Erythroblast (primary cell): ENCODE measurements at regions not wholly inside any gene's neighbourhood (a gene's known extent, or its start where the extent isn't known, plus 50 kb on each side); places are given as distances from the start of the nearest gene placed in this dataset.

Experiments
- DNase-seq, 2 experiments: peaks; one replicate each; lab custom pipeline; 2025; lab: John Stamatoyannopoulos, UW
- GATA1 ChIP-seq: IDR thresholded peaks from 2 replicates; pipeline ENCODE4 v1.6.1; 2011; ENCODE audit warnings: low read depth, mild to moderate bottlenecking, control low read depth, low read length, moderate library complexity
- POLR2A ChIP-seq: IDR thresholded peaks from 2 replicates; pipeline ENCODE4 v1.6.1; 2011; ENCODE audit warnings: mild to moderate bottlenecking, low read length

GRCh38 chr16:62568926-62569325 lies 532.7 kb upstream of the CDH8 start:
- DNase-seq: no peak
- TF ChIP-seq POLR2A (no peak), GATA1 (no peak)

- DNase-seq: no peak
- TF ChIP-seq POLR2A (no peak), GATA1 (no peak)
Measured at GRCh38 chr16:62565706-62566105, 529.5 kb upstream of the CDH8 start.

- DNase-seq: no peak
- TF ChIP-seq POLR2A (no peak), GATA1 (no peak)
Measured at GRCh38 chr16:62564291-62564690, 528.1 kb upstream of the CDH8 start.

- DNase-seq: no peak
- TF ChIP-seq POLR2A (no peak), GATA1 (no peak)
Measured at GRCh38 chr16:62562121-62562520, 525.9 kb upstream of the CDH8 start.

DNA sequence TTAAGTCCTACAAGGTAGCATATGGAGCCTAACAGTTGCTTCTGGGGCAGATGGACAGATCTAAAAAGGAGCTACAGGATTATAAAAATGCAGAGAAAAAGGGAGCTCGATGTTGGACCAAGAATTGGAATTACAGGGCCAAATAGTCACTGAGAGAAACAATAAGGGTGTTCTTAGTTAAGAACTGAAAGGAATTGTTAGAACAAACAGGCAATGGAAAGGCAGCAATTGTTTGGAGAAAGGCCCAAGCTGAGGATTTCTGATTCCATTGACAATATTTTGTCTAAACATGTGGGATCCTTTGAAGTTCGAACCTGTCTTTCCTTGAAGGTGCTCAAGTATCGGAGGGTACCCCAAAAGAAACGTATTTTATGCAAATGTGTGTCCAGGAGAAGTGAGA lies 513.6 kb upstream of the CDH8 start:
- no peak for DNase-seq
- TF ChIP-seq GATA1 (no peak), POLR2A (no peak)

- TF ChIP-seq GATA1 (no peak), POLR2A (no peak)
- DNase-seq: no peak
Measured at GRCh38 chr16:62548095-62548494, 511.9 kb upstream of the CDH8 start.

DNA sequence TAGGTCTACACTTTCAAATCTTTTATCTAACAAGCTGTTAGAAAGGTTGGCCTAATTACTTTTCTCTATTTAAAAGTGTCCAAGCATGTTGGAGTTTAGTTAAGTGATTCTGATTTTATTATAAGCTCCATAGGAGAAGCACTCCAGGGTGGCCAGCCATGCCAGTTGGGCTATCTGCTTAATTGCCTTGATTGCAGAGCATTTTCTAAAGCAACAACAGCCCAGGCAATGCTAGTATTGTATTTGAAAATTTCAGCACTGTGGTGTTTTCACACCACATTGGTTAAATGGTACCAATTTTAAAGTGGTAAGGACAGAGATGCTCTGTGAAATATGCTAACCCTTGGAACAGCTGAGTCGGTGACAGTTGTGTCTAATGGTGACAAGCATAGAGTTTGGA lies 510.5 kb upstream of the CDH8 start:
- DNase-seq: no peak
- TF ChIP-seq GATA1 (no peak), POLR2A (no peak)

- TF ChIP-seq POLR2A (no peak), GATA1 (no peak)
- DNase-seq: no peak
Measured at GRCh38 chr16:62545039-62545438, 508.8 kb upstream of the CDH8 start.

DNA sequence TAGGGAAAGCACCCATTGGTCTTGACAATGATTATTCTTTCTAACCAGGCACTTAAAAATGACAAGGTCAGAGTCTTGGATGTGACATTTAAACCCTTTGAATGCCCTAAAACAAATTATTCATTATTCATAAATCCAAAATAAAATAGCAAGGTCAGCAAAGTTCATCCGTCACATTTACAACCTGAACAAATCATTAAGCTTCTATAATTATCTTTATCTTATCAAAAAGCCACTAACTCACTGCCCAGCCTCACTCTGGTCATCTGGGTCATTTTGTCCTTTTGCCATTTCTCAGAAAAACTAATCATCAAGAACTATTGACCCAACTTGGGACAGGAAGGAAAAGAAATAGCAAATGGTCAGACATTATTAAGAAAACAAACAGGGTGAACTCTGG lies 507.3 kb upstream of the CDH8 start:
- TF ChIP-seq GATA1: no peak
- TF ChIP-seq POLR2A: no peak

DNA sequence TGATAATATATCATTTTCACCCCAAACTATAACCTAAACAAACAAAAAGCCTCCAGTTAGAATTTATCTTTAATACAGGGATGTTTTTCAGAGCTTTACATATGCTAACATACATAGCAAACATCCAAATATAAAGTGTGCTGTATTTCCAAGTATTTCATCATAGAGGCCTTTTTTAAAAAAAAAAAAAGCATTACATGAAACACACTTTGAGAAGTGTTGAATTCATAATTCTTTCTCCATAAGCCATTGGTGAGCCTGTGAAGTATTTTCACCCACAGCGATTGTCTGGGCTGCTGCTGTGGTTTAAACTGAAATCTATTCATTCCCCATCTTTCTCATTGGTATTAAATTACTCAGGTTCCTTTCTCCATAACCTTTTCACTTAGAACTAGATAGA lies 503.4 kb upstream of the CDH8 start:
- DNase-seq: no peak
- no peak for TF ChIP-seq POLR2A

More for the DNA sequence above, 507.3 kb upstream of the CDH8 start:
- DNase-seq: no peak

GRCh38 chr16:62530426-62530825 lies 494.2 kb upstream of the CDH8 start:
- DNase-seq: no peak

DNA sequence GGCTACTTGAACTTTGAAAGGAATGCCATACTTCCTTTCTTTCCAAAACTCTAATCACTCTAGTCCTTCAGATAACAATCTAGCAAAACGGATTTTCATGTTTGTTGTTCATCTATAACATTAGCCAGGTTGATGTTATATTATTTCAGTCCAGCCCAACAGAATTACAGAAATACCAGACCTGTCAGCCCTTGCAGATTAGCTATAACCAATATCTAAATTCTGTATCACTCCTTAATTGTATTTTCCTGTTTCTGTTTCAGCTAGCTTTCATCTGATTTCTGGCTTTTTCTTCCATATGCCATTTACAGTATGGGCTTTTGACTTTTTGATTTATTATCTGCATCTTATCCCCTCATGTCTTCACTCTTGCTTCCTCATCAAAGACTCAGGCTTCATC lies 479.8 kb upstream of the CDH8 start:
- TF ChIP-seq GATA1 (no peak), POLR2A (no peak)
- no peak for DNase-seq

More at GRCh38 chr16:62530426-62530825, 494.2 kb upstream of the CDH8 start:
- no peak for TF ChIP-seq GATA1
- no peak for TF ChIP-seq POLR2A

DNA sequence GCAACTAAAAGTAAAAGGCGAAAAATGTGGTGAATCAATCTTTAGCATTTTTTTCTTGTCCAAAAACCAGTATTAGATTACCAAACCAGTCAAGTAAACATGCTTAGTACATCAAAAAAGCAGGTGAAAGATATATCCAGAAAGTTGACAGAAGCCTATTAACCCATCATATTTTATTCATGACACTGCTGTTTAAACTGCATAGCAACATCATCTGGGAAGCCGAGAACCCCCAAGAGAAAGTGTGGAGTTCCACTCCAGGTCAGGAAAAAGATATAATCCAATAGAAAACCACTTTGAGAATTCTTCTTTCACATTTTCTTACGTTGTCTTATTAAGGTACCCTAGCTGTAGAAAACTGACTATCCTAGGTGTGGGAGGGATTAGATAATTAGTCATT lies 466.8 kb upstream of the CDH8 start:
- TF ChIP-seq POLR2A (no peak), GATA1 (no peak)
- no peak for DNase-seq

DNA sequence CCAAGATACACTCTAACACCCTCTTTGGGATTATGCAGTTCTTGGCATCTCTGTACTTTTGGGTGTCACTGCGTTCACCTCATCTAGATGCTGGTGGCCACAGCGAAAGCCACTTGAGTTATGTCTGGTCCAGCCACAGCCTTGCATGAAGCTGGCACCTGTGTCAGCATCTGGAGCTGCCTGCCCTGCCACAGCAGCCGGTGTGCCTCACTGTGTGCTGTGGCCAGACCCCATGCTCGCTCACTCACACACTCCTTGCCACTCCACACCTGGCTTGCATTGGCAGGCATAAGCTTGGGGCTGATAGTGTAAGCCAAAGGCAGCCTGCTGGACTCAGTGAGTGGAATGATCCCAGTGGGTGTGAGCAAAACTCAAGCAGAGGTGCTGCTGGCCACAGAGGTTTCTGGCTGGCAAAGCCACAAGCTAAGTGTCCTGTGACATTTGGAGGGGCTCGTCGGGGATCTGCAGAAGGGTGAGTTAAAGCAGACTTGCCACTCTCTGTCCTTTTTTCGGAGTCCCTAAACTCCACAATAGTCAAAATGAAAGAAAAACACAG lies 442.7 kb upstream of the CDH8 start:
- DNase-seq: no peak
- no peak for TF ChIP-seq POLR2A
- TF ChIP-seq GATA1: no peak

- TF ChIP-seq GATA1 (no peak), POLR2A (no peak)
- no peak for DNase-seq
Measured at GRCh38 chr16:62477796-62478195, 441.6 kb upstream of the CDH8 start.

DNA sequence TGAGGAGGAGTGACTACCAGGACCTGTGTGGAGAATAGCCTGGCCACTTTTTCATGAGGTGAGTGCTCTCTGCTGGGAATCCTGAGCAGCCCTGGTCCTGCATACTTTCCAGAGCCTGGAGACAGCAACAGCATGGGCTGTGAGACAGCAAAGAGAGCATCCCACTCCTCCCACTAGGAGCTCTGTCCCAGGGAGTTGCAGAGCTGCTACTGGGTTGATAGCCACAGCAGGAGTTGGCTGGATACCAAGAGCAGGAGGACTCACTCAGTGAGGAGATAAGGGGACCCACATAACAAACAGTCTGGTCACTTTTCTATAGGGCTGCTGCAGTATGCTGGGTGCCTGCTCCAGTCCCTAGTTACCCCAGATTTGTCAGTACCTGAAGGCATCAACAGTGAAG lies 439.3 kb upstream of the CDH8 start:
- TF ChIP-seq GATA1: no peak
- TF ChIP-seq POLR2A: no peak
- no peak for DNase-seq
